CD4-positive, alpha-beta T cell treated with Interferon alpha-2 for 1 hour (primary cell): ENCODE measurements at regions not wholly inside any gene's neighbourhood (a gene's known extent, or its start where the extent isn't known, plus 50 kb on each side); places are given as distances from the start of the nearest gene placed in this dataset.

Experiments used
- DNase-seq, 2 donors: peaks; one replicate each; pipeline ENCODE4 v3.0.0-alpha.2; 2020 to 2022

DNA sequence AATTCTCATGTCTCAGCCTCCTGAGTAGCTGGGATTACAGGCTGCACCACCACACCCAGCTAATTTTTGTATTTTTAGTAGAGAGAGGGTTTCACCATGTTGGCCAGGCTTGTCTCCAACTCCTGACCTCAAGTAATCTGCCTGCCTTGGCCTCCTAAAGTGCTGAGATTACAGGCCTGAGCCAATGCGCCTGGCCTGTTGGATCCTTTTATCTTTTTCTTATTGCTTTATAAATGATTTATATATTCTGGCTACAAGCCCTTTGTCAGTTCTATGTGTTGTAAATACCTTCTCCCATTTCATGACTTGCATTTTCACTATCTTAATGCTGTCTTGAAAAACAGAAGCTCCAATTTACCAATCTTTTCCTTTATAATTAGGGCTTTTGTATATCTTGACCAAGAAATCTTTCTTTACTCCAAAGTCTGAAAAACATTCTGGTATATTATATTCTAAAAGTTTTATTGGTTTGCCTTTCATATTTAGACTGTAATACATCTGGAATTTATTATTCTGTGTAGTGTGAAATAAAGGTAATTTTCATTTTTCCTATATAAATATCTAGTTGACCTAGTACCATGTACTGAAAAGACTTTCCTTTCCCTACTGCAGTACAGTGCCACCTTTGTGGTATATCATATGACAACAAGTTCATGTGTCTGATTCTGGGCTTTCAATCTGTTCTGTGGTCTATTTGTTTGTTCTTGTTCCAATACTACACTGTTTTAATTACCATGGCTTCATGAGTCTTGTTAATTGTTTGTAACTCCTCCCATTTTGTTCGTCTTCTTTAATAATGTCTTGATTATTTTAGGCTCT lies 52.9 kb upstream of the RNU6-1 start:
- no peak for DNase-seq

DNA sequence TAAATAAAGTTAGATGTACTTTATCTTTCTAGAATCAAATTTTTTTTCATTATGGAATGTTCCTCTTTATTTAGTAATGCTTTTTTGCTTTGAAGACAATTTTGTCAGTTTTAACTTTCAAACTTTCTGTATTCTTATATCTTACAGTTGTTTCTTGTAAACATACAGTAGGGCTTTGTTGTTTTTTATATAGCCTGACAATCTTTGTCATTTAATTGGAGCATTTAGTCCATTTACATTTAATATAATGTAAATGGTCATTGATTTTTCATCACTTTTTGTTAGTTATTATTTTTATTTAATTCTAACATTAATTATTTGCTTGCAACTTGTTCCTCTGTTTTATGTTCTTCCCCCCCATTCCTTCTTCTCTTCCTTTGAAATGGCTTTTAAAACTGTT lies 55.4 kb upstream of the RNU6-1 start:
- DNase-seq, result no peak

DNA sequence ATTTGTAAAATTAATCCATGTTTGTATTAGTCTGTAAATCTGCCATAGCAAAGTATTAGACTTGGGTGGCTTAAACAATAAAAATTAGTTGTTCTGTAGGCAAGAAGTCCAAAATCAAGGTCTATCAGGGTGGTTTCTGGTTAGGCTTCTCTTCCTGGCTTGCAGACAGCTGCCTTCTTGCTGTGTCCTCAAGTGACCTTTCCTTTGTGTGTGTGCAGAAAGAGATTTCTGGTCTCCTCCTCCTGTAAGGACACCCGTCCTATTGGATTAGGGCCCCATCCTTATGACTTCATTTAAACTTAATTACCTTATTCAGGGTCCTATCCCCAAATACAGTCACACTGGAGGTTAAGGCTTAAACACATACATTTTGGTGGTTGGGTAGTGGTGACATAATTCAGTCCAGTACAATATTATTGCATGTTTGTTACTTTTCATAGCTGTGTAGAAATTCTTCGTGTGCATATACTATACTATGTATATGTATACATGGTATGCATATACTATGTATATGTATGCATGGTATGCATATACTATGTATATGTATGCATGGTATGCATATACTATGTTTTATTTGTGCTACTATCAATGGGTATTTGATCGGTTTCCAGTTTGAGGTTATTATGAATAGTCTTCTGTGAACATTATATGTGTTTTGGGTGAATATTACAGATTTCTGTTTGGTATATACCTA lies 57.9 kb upstream of the RNU6-1 start:
- DNase-seq, result no peak

DNA sequence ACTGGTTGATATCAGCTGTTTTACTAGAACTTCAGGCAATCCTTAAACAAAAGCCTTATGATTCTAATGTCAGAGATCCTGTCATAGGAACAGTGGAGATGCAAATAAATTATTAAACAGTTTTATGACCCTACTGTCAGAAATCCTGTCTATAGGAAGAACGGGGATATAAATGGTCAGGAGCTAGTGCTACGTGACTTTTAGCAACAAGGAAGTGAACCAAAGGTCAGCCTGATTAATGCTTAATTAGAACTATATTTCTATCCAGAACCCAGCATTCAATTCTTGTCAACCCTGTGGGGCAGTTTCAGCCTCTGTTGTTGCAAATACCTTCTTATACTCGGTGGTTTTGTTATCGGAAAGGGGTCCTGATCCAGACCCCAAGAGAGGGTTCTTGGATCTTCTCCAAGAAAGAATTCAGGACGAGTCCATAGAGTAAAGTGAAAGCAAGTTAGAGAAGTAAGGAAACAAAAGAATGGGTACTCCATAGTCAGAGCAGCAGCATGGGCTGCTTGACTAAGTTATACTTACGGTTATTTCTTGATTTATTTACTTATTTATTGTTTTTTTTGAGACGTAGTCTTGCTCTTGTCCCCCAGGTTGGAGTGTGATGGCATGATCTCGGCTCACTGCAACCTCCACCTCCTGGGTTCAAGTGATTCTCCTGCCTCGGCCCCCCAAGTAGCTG lies 59.9 kb upstream of the RNU6-1 start:
- DNase-seq, result no peak

DNA sequence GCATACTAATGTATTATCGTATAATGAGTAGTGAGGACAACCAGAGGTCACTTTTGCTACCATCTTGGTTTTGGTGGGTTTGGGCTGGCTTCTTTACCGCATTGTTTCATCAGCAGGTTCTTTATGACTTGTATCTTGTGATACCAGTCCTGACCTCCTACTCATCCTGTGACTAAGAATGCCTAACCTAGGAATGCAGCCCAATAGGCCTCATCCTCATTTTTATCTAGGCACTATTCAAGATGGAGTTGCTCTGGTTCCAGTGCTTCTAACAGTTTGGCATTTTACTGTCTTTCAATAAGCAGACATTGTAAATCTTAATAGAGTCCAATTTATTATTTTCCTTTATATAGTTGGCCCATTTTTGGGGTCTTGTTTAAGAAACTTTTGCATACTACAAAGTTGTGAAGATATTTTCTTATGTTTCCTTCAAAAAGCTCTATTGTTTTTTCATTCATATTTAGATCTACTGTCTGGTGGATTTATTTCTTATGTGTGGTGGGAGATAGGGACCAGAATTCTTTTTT lies 60.8 kb upstream of the RNU6-1 start:
- DNase-seq, result no peak

DNA sequence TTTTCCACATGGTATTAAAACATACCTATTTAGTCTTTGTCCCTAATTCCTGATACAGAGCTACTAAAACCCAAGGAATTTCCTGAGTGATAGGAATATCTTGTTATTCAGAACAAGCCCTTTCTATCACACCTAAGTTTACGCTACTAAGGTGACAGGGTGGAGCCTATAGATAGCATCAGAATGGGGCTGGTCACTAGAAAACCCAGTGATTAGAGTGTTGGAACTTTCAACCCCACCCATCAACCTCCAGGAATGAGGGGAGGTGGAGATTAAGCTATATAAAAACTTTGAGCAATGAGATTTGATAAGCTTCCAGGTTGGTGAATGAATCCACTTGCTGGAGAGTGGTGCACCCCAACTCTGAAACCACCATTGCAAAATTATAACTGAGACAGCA lies 62.1 kb upstream of the RNU6-1 start:
- no peak for DNase-seq

DNA sequence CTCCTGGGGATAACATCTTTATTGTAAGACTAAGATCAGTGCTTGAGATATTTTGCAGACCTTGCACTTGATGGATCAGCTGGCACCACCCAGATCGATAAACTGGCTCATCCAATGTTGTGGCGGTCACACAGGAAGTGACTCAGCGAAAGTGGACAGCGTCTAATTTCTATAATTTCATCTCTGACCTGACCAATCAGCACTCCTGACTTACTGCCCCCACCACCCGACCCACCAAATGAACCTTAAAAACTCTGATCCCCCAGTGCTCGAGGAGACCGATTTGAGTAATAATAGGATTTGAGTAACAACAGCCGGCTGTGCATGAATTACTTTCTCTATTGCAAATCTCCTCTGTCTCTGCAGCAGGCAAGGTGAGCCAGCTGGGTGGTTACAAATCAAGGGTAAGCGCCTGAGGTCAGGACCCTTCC lies 62.7 kb upstream of the RNU6-1 start:
- no peak for DNase-seq

DNA sequence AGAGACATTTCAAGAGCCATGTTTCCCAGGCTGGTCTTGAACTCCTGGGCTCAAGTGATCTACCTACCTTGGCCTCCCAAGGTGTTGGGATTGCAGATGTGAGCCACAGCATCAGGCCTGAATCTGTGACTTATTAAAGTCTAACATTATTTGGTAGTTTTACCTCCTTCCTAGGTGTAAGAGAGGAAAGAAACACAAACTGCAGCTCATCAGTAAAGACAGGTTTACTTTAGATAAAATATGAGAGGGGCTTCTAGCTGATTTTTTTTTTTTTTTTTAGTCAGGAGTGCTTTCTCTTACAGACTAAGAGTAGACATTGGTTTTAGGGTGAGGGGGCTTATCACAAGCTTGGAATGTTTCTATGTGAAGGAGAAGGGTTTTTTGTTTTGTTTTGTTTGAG lies 63.9 kb upstream of the RNU6-1 start:
- DNase-seq, result no peak

DNA sequence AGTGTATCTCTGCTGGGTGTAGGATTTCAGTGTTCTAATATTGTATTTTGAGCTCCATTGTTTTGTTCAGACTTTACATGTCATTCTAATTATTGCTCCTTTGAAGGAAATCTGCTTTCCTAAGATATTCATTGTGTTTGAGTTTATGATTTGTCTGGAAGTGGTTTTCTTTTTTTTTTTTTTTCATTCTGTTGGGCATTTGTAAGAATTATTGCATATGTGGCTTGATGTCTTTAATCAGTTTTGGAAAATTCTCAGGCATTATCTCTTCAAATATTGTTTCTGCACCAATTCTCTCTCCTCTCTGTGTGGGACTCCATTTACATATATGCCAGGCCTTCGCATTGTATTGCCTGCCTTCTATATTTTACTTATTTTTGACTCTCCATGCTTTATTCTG lies 65.8 kb upstream of the RNU6-1 start:
- no peak for DNase-seq

DNA sequence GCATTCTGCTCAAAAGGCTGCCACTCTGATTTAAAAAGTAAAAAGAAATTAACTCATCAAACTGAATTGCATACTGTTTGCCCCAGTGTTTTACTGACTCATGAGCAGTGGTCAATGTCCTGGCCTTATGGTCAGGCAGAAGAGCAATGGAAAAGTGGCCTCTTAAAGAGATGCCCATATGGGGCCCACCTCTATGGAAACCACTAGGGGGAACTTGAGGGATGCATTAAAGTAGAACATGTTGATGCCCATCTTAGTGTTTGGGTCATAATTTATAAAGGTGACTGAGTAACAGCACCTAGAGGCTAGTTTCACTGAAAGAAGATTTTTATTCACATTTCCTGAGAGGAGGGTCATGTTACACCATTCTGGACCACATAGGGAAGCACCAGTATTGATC lies 66.5 kb upstream of the RNU6-1 start:
- no peak for DNase-seq

DNA sequence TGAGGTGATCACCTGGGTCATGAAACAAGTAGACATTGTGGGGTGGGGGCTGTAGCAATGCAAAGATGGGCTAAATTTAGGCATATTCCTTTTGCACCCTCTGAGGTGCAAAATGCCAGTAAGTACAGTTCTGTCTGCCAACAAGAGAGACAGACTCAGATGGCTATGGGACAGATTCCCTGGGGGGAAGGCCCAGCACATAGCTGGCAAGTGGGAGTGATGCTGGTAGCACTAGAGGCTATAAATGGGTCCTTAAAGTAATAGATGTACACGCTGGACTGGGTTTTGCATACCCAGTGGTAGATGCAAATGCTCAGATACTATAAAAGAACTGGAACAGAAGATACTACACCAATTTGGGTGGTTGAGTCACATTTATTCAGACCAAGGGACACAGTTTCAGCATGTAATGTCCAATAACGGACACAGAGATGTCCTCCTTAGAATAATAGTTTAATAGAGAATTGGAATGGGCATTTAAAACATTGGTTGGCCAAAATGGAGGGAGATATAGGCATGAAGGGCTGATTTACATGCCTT lies 67.4 kb upstream of the RNU6-1 start:
- no peak for DNase-seq

DNA sequence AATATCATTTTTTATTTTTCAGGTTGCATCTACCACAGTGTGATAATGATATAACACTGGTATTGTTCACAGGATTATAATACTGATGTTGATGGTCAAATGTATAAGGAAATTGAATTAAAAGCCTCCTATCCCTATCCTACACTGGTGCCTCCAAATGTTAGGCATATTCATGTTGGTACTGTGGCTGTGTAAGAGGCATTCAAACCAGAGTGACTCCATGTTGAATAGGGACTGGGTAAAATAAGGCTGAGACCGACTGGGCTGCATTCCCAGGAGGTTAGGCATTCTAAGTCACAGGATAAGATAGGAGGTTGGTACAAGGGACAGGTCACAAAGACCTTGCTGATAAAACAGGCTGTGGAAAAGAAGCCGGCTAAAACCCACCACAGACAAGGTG lies 68.9 kb upstream of the RNU6-1 start:
- DNase-seq, result no peak

DNA sequence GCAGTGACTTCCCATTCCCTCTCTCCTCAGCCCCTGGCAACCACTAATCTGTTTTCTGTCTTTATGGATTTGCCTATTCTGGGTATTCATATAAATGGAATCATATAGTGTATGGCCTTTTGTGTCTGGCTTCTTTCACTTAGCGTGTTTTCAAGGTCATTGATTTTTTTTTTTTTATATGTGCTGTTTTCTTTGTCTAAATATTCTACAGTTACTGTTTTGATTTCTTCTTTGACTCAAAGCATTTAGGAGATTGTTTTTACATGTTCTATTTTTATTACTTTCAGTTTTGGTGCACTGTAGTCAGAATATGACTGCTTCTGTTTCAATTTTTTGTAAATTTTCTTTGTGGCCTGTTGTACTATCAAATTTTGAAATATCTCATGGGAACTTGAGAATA lies 71.9 kb upstream of the RNU6-1 start:
- no peak for DNase-seq

DNA sequence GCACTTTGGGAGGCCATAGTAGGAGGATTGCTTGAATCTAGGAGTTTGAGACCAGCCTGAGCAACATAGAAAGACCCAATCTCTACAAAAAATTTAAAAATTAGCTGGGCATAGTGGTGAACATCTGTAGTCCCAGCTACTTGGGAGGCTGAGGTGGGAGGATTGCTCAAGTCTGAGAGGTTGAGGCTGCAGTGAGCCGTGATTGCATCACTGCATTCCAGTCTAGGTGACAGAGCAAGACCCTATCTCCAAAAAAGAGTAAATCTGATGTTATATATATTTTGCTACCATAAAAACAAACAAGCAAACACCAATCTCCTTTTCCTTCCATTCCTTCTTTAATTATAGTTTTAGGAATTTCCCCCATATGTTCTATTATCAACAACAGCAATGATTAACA lies 74.2 kb upstream of the RNU6-1 start:
- DNase-seq, result no peak

DNA sequence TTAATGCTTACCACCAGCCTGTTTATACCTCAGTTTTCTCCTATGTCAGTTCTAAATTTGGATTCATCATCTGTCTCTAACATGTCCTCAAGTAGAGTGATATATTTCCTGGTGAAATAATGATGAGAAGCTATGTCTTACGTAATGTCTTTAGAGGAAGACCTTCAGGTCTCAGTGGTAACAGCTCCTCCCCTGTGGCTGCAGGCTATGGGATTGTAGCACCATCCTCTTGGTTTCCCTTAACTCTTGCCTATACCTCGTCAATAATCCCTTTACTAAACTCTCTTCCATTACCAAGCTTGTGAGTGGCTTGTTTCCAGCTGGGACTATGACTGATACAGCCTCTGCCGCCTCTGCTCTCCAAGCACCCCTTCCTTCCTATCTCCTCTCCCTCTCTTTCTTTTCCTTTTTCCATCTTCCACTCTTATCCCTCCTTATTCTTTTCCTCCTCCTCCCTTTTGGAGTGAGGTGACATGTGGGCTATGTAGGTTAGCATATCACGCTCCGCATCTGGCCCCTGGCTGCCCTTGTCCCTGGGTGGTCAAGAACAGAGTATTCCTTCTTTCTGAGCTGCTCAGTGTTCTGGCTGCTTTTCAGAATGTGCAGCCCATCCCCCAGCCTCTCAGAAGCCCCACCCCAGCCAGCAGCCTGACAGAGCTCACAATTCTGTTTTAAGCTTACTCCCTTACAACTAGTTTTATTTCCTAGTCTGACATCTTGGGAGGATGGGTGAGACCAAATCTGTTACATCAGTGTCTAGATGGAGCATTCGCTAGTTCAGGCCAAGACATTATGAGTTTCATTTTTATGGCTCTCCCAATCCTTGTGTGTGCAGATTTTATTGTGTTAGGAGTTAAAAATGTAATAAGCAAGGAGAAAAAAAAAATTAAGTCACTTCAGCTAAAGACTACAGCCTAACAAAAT lies 75.0 kb upstream of the RNU6-1 start:
- DNase-seq, result no peak

DNA sequence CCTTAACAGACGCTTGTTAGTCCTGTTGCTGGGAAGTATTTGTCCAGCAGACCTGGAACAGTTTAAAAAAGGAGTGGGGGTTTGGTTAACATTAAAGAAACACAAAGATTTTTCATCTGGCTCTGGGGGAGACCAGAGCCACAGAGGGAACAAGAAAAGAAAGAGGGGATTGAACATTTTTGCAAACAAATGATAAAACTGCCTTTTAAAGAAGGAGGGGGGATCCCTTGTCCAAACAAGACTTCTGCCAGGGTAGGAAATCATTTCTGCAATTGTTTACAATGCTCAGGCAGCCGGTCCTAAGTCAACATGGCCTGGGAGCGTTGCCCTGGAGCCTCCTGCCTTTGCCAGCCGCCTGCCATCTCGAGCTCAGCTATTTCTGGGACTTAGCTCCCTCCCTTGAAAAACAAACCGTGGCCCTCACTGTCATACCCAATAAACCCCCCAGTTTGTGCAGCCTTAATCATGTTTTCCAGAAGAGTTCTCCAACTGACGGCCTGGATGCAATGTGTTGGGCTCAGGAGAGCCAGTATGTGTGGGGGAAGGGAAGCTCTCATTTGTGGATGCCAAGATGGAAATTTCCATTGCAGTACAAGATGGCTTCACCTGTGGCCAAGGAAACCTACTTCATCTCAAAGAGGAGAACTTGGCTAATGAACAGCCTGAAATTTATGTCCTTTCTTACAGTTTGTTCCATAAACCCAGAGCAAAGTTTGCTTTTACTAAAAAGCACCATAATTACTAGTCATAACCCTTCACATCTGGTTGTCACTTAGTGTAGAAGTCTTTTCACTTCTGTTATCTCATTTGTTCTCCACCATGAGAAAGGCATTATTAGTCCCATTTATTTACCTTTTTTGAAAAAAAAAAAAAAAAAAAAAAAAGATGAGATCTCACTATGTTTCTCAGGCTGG lies 75.9 kb upstream of the RNU6-1 start:
- DNase-seq, result no peak

DNA sequence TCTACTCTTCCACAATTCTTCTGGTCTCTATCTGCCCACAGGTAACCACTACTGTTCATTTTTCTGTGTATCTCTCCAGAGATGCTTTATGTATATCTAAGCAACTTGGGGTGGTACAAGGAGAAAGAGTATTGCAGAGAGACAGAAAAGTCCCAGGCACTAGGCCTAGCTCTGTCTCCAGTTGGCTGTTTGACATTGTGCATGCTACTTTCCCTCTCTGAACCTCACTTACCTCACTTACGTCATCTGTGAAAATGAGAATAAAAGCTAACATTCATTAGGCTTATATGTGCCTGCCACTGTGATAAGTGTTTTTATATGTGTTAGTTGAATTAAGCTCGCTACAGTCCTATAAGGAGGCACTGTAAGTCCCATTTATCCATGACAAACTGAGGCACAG lies 76.7 kb upstream of the RNU6-1 start:
- no peak for DNase-seq

DNA sequence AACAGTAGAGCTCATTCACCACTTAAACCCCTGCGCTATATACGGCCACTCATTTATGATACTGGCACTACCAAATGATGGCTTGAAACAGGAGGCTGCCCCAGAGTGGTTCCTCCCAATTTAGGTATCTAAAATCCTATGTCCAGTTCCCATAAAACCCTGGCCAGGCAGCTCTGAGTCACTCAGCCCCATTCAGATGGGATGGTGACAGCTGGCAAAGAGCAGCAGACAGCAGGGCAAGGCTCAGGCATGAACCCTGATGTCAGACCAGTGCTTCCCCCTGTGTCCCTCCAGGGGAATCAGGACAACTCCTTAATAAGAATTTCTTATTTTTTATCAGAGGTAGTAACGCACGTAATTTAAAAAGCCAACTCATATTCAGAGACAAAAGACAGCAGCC lies 77.2 kb upstream of the RNU6-1 start:
- no peak for DNase-seq

DNA sequence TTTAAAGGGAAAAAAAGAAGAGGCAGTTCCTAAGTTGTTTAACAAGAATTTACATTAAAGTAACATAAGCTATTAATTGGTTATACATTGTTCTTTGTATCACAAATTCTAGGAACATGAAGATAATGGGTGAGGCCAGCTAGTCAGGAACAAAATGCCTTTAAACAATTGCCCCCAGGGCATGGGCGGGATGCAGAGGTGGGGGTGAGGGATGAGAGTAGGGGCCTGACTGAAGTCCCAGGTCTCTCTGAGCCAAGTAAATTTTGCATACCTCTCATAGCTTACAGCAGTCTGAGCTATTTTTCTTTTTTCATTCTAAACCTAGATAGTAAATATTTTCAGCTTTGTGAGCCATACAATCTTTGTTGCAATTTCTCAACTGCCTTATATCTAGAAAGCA lies 77.8 kb upstream of the RNU6-1 start:
- no peak for DNase-seq

DNA sequence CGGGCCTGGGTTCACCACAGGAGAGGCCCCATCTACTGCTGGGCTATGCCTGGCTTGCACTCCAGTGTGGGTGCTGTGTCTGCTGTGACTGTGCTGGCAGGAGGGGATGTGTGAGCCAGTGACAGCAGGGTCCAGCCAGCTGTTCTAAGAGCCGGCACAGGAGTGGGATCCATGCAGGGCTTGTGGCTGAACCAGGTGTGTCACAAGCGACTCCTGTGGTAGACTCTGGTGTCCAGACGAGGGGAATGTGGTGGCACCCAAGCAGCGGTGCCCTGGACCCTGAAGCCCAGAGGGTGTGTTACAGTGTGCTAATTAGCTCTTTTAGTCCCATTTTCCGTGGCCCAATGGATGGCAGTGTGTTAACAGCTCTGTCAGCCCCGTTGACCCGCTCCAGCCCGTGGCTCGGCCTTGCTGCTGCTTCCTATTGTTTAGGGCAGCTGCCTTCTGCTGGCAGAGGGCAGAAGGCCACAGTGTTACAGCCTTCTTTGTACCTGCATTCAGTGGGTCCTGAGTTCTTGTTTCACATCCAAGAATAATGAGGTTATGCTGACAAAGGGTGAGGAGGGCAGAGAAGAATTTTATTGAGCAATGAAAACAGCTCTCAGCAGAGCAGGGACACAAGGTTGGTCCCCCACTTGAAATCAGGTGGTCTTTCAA lies 78.5 kb upstream of the RNU6-1 start:
- no peak for DNase-seq
